GM18858 (cell line): ENCODE measurements at regions not wholly inside any gene's neighbourhood (a gene's known extent, or its start where the extent isn't known, plus 50 kb on each side); places are given as distances from the start of the nearest gene placed in this dataset.
"Not testable (repeated sequence)": the region's sequence is repeated elsewhere in the genome, so short reads cannot be mapped to it uniquely, and the experiment has no call there.

ENCODE experiments used
- ATAC-seq: cut with Tn5 transposase; IDR thresholded peaks from one replicate; pipeline ENCODE4 v1.9.1; 2021; ENCODE audit not compliant: unreplicated experiment

- ATAC-seq, result no peak
These were observed 1165.9 kb upstream of the TENM3 start for GRCh38 chr4:181077341-181077740.

GRCh38 chr4:181078196-181078595 is 1165.0 kb upstream of the TENM3 start:
- no peak for ATAC-seq

GRCh38 chr4:181083757-181084361 is 1159.3 kb upstream of the TENM3 start:
- ATAC-seq, result no peak

GRCh38 chr4:181085557-181085956 is 1157.6 kb upstream of the TENM3 start:
- ATAC-seq, result no peak

- no peak for ATAC-seq
These were observed 1137.7 kb upstream of the TENM3 start for GRCh38 chr4:181105487-181105886.

- no peak for ATAC-seq
These were observed 1136.8 kb upstream of the TENM3 start for GRCh38 chr4:181106398-181106797.

- ATAC-seq, result no peak
These were observed 1135.0 kb upstream of the TENM3 start for GRCh38 chr4:181108237-181108636.

- ATAC-seq, result no peak
These were observed 1124.0 kb upstream of the TENM3 start for GRCh38 chr4:181119186-181119585.

GRCh38 chr4:181121733-181122132 is 1121.5 kb upstream of the TENM3 start:
- no peak for ATAC-seq

GRCh38 chr4:181127171-181127570 is 1116.0 kb upstream of the TENM3 start:
- ATAC-seq, result no peak

- not testable (repeated sequence) for ATAC-seq
These were observed 1112.9 kb upstream of the TENM3 start for GRCh38 chr4:181130317-181130716.

GRCh38 chr4:181137351-181137750 is 1105.9 kb upstream of the TENM3 start:
- ATAC-seq, result no peak

- ATAC-seq, result no peak
These were observed 1105.1 kb upstream of the TENM3 start for GRCh38 chr4:181138116-181138515.

GRCh38 chr4:181140037-181140603 is 1103.1 kb upstream of the TENM3 start:
- no peak for ATAC-seq

GRCh38 chr4:181143250-181143854 is 1099.8 kb upstream of the TENM3 start:
- peak; percentile 94 for ATAC-seq

GRCh38 chr4:181146051-181146450 is 1097.2 kb upstream of the TENM3 start:
- ATAC-seq, result no peak

GRCh38 chr4:181147416-181147951 is 1095.7 kb upstream of the TENM3 start:
- no peak for ATAC-seq

- ATAC-seq, result no peak
These were observed 1094.7 kb upstream of the TENM3 start for GRCh38 chr4:181148470-181148869.

GRCh38 chr4:181150191-181150590 is 1093.0 kb upstream of the TENM3 start:
- no peak for ATAC-seq

GRCh38 chr4:181151856-181152255 is 1091.3 kb upstream of the TENM3 start:
- no peak for ATAC-seq

GRCh38 chr4:181157647-181158046 is 1085.6 kb upstream of the TENM3 start:
- ATAC-seq, result no peak

- no peak for ATAC-seq
These were observed 1084.2 kb upstream of the TENM3 start for GRCh38 chr4:181158971-181159370.
